Lung (tissue), 11 donors: ENCODE measurements at regions not wholly inside any gene's neighbourhood (a gene's known extent, or its start where the extent isn't known, plus 50 kb on each side); places are given as distances from the start of the nearest gene placed in this dataset.

Source experiments
- ATAC-seq: fragments of 200-7000 bp; cut with Tn5 transposase; one replicate; pipeline ENCODE4 v1.9.1; 2020; ENCODE audit warnings: moderate number of reproducible peaks; ENCODE audit not compliant: insufficient read depth, low FRiP score
- DNase-seq, 3 donors: peaks; one replicate each; pipeline ENCODE4 v3.0.0-alpha.2; 2013 to 2017
- H3K27ac ChIP-seq, 2 donors: one replicate each; pipeline ENCODE4 v1.5.1; 2013; ENCODE audit warnings: mild to moderate bottlenecking in 2 of 2, moderate library complexity in 2 of 2, control low read depth in 1 of 2, inconsistent platforms in 1 of 2, low read depth in 1 of 2, low read length in 1 of 2
- H3K27me3 ChIP-seq, 3 donors: one replicate each; pipeline ENCODE4 v1.5.1; 2013; ENCODE audit warnings: low read length in 2 of 3; ENCODE audit not compliant: control insufficient read depth in 3 of 3, insufficient read depth in 3 of 3
- H3K36me3 ChIP-seq, 4 donors: one replicate each; pipeline ENCODE4 v1.5.1; 2013; ENCODE audit warnings: low read length in 4 of 4, mild to moderate bottlenecking in 1 of 4, moderate library complexity in 1 of 4; ENCODE audit not compliant: control insufficient read depth in 4 of 4, insufficient read depth in 4 of 4
- H3K4me1 ChIP-seq, 5 donors: one replicate each; pipeline ENCODE4 v1.5.1; 2013; ENCODE audit warnings: low read length in 5 of 5, mild to moderate bottlenecking in 2 of 5, moderate library complexity in 1 of 5; ENCODE audit not compliant: control insufficient read depth in 5 of 5, insufficient read depth in 5 of 5
- H3K4me3 ChIP-seq: one replicate; pipeline ENCODE4 v1.5.1; 2013; ENCODE audit warnings: mild to moderate bottlenecking, control low read depth, moderate library complexity
- H3K9ac ChIP-seq, 2 donors: one replicate each; pipeline ENCODE4 v1.5.1; 2013; ENCODE audit warnings: low read length in 2 of 2, control low read depth in 1 of 2; ENCODE audit not compliant: insufficient read depth in 1 of 2
- H3K9me3 ChIP-seq, 4 donors: one replicate each; pipeline ENCODE4 v1.5.1; 2013; ENCODE audit warnings: low read length in 3 of 4, mild to moderate bottlenecking in 1 of 4, moderate library complexity in 1 of 4; ENCODE audit not compliant: control insufficient read depth in 4 of 4, insufficient read depth in 3 of 4
- WGBS, 2 donors: extraction: QIAGEN DNeasy Blood & Tissue Kit; methylation state at CpG; one replicate each; pipeline ENCODE4 v1.1.7; 2013; 5-methylcytosine and 5-hydroxymethylcytosine counted together
- TF ChIP-seq, protein P1 (sequence below): IDR thresholded peaks from 2 replicates; pipeline ENCODE4 v1.5.1; 2012; ENCODE audit warnings: mild to moderate bottlenecking; ENCODE audit errors: control extremely low read depth, extremely low read depth
- donor health status: control.
- donor health status: control.
- donor health status: Bipolar disorder and iron deficiency.
- donor health status: healthy.
- donor health status: DM: yes; HTN: yes; CAD: no.

DNA sequence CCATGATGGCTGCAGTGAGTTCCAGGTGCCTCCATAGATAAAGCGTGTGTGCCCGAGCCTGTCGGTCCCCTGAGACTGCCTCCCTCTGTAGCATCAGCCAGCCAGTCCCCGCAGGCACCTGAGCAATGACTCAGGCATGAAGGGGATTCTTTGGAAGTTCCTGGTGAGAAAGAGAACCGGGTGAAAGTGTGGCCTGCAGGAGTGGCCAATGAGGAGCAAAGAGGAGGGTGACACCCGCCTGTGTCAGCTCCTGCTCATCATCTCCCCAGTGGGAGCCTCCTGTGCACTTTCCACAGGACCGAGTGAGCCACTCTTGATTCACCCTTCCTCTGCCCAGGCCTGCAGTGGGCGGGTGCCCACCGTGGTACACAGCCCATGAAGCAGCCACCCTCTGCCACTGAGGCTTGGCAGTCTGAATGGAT is 71.2 kb upstream of the PTPN1 start:
- Histone ChIP-seq H3K27ac (peak overlapping the region in 1 of 2 donors; percentile 13), H3K9ac (no peak overlapping the region), H3K4me1 (peaks cover 0 to 45% (median 21%) of the 10 kb centered on the region in 5 donors), H3K27me3 (no peaks in the 10 kb centered on the region), H3K36me3 (no peaks in the 10 kb centered on the region), H3K4me3 (no peak overlapping the region), H3K9me3 (no peaks in the 10 kb centered on the region)
- WGBS, 2 donors: 82 to 84% methylated on average over 9 of the region's 9 CpGs
- ATAC-seq: no peak
- no peak for DNase-seq
- TF ChIP-seq, protein P1, sequence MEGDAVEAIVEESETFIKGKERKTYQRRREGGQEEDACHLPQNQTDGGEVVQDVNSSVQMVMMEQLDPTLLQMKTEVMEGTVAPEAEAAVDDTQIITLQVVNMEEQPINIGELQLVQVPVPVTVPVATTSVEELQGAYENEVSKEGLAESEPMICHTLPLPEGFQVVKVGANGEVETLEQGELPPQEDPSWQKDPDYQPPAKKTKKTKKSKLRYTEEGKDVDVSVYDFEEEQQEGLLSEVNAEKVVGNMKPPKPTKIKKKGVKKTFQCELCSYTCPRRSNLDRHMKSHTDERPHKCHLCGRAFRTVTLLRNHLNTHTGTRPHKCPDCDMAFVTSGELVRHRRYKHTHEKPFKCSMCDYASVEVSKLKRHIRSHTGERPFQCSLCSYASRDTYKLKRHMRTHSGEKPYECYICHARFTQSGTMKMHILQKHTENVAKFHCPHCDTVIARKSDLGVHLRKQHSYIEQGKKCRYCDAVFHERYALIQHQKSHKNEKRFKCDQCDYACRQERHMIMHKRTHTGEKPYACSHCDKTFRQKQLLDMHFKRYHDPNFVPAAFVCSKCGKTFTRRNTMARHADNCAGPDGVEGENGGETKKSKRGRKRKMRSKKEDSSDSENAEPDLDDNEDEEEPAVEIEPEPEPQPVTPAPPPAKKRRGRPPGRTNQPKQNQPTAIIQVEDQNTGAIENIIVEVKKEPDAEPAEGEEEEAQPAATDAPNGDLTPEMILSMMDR: no peak

DNA sequence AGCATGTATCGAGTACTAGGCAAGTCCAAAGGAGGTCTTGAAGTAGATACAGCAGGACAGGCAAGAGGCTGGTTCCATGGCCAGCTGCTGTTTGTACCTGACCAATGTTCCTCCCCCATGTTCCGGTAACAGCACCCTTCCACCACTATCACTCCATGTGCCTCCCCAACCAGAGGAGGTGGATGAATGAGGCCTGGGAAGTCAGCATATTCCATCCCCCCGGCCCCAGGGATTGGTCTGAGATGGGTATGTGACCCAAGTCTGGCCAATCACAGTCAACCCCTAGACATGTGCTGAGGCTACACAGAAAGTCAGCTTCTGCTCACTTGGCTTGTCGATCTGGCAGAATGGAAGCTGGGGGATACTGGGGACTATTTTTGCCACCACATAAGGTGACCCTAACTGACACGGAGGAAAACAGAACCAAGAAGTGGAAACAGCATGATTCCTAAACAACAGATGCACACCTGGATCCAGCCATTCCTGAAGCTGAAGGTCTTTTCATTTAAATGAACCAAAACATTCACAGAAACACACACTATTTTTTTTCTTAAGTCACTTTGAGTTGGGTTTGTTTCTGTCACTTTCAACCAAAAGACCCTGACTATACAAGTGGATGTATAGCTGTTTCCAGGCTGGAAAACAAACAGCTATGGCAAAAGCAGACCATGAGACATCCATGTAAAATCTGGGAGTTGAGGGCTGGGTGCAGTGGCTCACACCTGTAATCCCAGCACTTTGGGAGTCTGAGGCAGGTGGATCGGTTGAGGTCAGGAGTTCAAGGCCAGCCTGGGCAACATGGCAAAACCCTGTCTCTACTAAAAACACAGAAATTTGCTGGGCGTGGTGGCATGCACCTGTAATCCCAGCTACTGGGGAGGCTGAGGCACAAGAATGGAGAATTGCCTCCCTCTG is 70.4 kb upstream of the PTPN1 start:
- H3K9ac ChIP-seq: no peak overlapping the region
- H3K27ac ChIP-seq: peak overlapping the region in 1 of 2 donors; percentile 0
- no peak for ATAC-seq
- peaks cover 0 to 41% (median 17%) of the 10 kb centered on the region in 5 donors for H3K4me1 ChIP-seq
- 95 to 97% methylated on average over 7 of the region's 7 CpGs for WGBS, 2 donors
- H3K9me3 ChIP-seq: no peaks in the 10 kb centered on the region
- no peaks in the 10 kb centered on the region for H3K36me3 ChIP-seq
- H3K27me3 ChIP-seq: no peaks in the 10 kb centered on the region
- no peak for DNase-seq
- H3K4me3 ChIP-seq: no peak overlapping the region
- TF ChIP-seq, protein P1: no peak

DNA sequence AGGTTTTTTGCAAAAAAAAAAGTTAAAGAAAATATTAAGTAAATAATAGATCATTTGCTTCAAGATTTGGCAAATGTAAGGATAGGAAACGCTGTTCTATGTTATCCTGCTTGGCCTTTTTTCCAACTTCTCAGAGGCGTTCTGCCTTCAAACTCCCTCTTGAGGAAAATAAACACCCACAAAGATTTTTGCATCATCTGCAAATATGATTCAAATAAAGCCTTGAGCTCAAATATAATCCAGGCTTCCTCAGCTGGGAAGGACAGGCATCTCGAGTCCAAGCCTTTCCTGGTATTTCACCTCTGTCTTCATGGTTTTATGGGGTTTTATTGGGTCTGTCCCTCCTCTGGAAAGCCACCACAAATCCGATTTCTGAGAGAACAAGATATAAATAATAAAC is 67.7 kb upstream of the PTPN1 start:
- TF ChIP-seq, protein P1: no peak
- 55 to 75% methylated on average over 4 of the region's 4 CpGs for WGBS, 2 donors
- H3K27ac ChIP-seq: no peak overlapping the region

More for the DNA sequence above, 67.7 kb upstream of the PTPN1 start:
- ATAC-seq: no peak
- H3K9me3 ChIP-seq: no peaks in the 10 kb centered on the region
- no peaks in the 10 kb centered on the region for H3K27me3 ChIP-seq
- H3K9ac ChIP-seq: peak overlapping the region in 1 of 2 donors; percentile 13
- H3K4me3 ChIP-seq: no peak overlapping the region
- H3K36me3 ChIP-seq: no peaks in the 10 kb centered on the region
- H3K4me1 ChIP-seq: peaks cover 0 to 59% (median 35%) of the 10 kb centered on the region in 5 donors
- DNase-seq: peak in 2 of 3 donors; percentile 75 to 79
